ENCODE measurements at regions not wholly inside any gene's neighbourhood (a gene's known extent, or its start where the extent isn't known, plus 50 kb on each side); places are given as distances from the start of the nearest gene placed in this dataset.

- Histone ChIP-seq H3K9me3 (replicated peaks) (peaks cover 24% of the 10 kb centered on the region), H3K4me1 (no peaks in the 10 kb centered on the region), H3K27me3 (ENCODE audit: low read depth) (peaks cover 21% of the 10 kb centered on the region), H3K36me3 (no peaks in the 10 kb centered on the region), H3K27ac (replicated peaks) (no peak overlapping the region), H3K4me3 (no peak overlapping the region)
- intact Hi-C loops (cut with micrococcal nuclease): no loop called here
- TF ChIP-seq, protein P1, sequence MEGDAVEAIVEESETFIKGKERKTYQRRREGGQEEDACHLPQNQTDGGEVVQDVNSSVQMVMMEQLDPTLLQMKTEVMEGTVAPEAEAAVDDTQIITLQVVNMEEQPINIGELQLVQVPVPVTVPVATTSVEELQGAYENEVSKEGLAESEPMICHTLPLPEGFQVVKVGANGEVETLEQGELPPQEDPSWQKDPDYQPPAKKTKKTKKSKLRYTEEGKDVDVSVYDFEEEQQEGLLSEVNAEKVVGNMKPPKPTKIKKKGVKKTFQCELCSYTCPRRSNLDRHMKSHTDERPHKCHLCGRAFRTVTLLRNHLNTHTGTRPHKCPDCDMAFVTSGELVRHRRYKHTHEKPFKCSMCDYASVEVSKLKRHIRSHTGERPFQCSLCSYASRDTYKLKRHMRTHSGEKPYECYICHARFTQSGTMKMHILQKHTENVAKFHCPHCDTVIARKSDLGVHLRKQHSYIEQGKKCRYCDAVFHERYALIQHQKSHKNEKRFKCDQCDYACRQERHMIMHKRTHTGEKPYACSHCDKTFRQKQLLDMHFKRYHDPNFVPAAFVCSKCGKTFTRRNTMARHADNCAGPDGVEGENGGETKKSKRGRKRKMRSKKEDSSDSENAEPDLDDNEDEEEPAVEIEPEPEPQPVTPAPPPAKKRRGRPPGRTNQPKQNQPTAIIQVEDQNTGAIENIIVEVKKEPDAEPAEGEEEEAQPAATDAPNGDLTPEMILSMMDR (IDR thresholded peaks at IDR 0.05; ENCODE audit: borderline replicate concordance): no peak
- DNase-seq: no peak
Observed at GRCh38 chr1:34398916-34399275, 222.2 kb downstream of the C1orf94 start.

- no peaks in the 10 kb centered on the region for H3K36me3 ChIP-seq
- no peak overlapping the region for H3K27ac ChIP-seq (replicated peaks)
- H3K4me3 ChIP-seq: no peak overlapping the region
- H3K9me3 ChIP-seq (replicated peaks): peaks cover 31% of the 10 kb centered on the region
- intact Hi-C loops (cut with micrococcal nuclease): no loop called here
- H3K4me1 ChIP-seq: no peaks in the 10 kb centered on the region
- peaks cover 17% of the 10 kb centered on the region for H3K27me3 ChIP-seq (ENCODE audit: low read depth)
- TF ChIP-seq, protein P1 (IDR thresholded peaks at IDR 0.05; ENCODE audit: borderline replicate concordance): no peak
- no peak for DNase-seq
Observed at GRCh38 chr1:34400675-34401074, 224.0 kb downstream of the C1orf94 start.

DNA sequence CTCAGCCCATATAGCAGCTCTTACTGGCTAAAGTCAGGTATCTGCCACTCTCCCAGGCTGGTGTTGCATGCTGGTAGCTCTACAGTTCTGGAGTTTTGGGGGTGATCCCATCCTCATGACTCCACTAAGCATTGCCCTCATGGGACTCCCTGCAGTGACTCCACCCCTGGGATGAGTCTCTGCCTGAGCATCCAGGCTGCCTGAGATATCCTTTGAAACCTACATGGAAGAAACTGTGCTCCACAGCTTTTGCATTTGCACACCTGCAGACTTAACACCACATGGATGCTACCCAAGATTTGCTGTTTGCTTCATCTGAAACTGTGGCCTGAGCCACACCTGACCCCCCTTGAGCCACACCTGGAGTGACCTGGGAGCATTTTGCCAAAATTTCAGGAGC, 226.4 kb downstream of the C1orf94 start:
- Histone ChIP-seq H3K9me3 (replicated peaks) (peaks cover 17% of the 10 kb centered on the region), H3K27ac (replicated peaks) (no peak overlapping the region), H3K4me1 (no peaks in the 10 kb centered on the region), H3K36me3 (no peaks in the 10 kb centered on the region), H3K27me3 (ENCODE audit: low read depth) (peaks cover 25% of the 10 kb centered on the region), H3K4me3 (no peak overlapping the region)
- TF ChIP-seq, protein P1 (IDR thresholded peaks at IDR 0.05; ENCODE audit: borderline replicate concordance): no peak
- intact Hi-C loops (cut with micrococcal nuclease): no loop called here
- no peak for DNase-seq

- no peak for DNase-seq
- H3K9me3 ChIP-seq (replicated peaks): peaks cover 17% of the 10 kb centered on the region
- H3K4me1 ChIP-seq: no peaks in the 10 kb centered on the region
- H3K27me3 ChIP-seq (ENCODE audit: low read depth): peaks cover 19% of the 10 kb centered on the region
- no peaks in the 10 kb centered on the region for H3K36me3 ChIP-seq
- H3K27ac ChIP-seq (replicated peaks): no peak overlapping the region
- TF ChIP-seq, protein P1 (IDR thresholded peaks at IDR 0.05; ENCODE audit: borderline replicate concordance): no peak
- no peak overlapping the region for H3K4me3 ChIP-seq
- intact Hi-C loops (cut with micrococcal nuclease): no loop called here
Observed at GRCh38 chr1:34404804-34405203, 228.1 kb downstream of the C1orf94 start.

GRCh38 chr1:34405266-34405959, 228.7 kb downstream of the C1orf94 start:
- Histone ChIP-seq H3K9me3 (replicated peaks) (peaks cover 17% of the 10 kb centered on the region), H3K36me3 (no peaks in the 10 kb centered on the region), H3K27me3 (ENCODE audit: low read depth) (peaks cover 21% of the 10 kb centered on the region), H3K4me3 (no peak overlapping the region), H3K4me1 (no peaks in the 10 kb centered on the region), H3K27ac (replicated peaks) (no peak overlapping the region)
- TF ChIP-seq, protein P1 (IDR thresholded peaks at IDR 0.05; ENCODE audit: borderline replicate concordance): no peak
- DNase-seq: no peak
- intact Hi-C loops (cut with micrococcal nuclease): no loop called here

Measured in left ventricle myocardium inferior (tissue), 1 donor.